HS-5 (cell line): ENCODE measurements at regions not wholly inside any gene's neighbourhood (a gene's known extent, or its start where the extent isn't known, plus 50 kb on each side); places are given as distances from the start of the nearest gene placed in this dataset.
A peak's percentile ranks its signal among the peaks of the same experiment; 100 is the strongest.

Source experiments
- DNase-seq: peaks from one replicate; pipeline ENCODE4 v3.0.0-alpha.2; 2012; ENCODE audit warnings: low read depth

- no peak for DNase-seq
Observed at GRCh38 chr20:52572687-52573086, 381.1 kb upstream of the ZFP64 start.

GRCh38 chr20:52569201-52569600, 377.6 kb upstream of the ZFP64 start:
- DNase-seq = no peak

DNA sequence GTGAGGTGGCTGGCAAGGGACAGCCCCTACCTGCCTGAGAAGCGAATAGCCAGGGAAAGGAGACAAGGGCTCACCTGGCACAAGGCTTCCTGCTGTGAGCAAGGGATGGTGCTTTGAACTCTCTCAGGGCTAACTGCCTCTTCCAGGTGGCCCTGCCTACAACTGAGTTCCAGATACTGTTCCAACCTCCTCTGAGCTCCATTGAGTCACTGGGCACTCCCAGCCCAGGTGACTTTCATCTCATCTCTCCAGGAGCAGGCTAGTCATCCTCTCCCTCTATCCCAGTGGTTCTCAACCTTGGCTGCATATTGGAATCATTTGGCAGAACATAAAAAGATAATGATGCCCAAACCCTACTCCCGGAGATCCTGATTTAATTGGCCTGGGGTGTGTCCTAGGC, 374.0 kb upstream of the ZFP64 start:
- no peak for DNase-seq

DNA sequence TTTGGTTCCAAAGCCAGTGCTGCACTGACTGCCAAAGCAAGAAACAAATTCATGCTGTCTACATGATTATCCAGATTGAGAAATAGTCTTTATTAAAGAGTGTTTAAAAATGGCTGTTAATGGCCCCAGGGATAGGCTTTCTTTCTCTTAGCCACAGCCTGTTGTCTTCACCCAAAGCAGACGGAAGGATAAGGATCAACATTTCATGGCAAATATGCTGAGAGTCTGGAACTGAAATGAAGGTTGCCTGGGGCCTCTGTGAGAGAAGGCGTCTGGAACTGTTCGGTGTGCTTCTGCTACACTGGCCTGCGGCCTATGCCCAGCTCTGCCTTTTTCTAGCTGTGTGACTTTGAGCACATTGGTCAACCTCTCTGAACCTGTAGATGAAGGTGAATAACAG, 373.0 kb upstream of the ZFP64 start:
- DNase-seq = no peak

DNA sequence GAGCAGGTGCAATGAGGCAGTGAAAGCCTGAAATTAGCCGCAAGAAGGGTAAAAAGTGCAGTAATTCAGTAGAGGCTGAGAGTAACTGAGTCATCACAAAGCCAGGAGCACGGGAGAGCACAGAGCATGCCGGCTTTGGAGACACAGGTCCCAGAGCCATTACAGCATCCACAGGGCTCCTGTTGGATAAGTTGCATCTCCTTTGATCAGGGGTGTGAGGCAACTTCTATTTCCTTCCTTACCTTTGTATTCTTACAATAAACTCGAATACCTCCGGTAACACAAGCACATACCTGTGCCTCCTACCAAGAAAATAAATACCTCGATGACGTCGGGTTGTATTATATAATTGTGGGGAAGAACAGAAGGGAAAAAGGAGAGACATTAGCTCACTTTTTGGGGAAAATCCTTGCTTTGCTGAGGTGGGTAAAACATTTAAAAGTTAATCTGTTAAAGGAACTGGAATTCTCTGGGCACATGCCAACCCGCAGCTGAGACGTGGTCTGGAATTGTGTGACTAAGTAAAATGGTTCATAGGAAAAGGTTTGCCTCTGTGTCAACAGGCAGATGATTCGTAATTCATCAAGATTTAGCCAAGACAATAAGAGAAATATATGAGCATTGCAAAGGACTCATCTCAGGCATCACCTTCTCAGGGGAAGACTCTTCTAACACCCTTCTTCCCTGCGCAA, 360.7 kb upstream of the ZFP64 start:
- DNase-seq = peak; percentile 100

DNA sequence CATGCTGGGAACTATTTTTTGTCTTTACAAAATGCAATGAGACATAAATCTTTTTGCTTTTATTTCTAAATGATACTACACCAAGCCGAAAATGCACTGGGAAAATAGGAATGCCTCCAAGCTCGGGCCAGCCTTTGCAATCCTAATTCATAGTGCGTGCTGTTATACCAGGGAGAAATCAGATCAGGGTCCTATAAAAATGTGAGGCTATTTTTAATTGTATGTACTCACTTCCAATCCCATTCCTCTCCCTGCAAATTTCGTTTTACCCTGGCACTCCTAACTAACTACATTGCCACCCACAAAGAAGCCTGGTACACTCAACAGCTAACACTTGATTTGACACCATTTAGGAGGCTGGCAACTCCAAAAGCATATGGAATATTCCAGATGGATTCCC, 350.6 kb upstream of the ZFP64 start:
- no peak for DNase-seq

GRCh38 chr20:52540509-52540908, 348.9 kb upstream of the ZFP64 start:
- DNase-seq = no peak

DNA sequence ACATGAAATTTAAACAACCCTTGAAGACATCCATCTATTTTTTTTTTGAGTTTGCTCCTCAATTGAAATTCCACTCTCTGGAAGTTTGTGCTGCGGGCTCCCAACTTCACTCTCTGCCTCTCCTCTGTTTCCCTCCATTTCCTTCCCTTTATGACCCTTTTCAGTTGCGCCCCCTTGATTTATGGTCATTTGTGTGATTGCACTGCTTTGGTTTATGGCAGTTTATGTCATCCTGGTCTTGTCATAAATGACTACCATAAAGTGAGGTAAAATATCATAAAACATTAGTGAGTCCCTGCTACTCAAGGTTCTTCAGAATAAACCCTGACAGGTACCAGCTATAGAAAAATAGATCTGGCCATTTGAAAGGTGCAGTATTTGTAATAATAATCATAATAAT, 348.3 kb upstream of the ZFP64 start:
- no peak for DNase-seq

- DNase-seq = no peak
Observed at GRCh38 chr20:52536841-52537400, 345.3 kb upstream of the ZFP64 start.

- no peak for DNase-seq
Observed at GRCh38 chr20:52536040-52536439, 344.5 kb upstream of the ZFP64 start.

GRCh38 chr20:52534616-52535015, 343.0 kb upstream of the ZFP64 start:
- DNase-seq = no peak

DNA sequence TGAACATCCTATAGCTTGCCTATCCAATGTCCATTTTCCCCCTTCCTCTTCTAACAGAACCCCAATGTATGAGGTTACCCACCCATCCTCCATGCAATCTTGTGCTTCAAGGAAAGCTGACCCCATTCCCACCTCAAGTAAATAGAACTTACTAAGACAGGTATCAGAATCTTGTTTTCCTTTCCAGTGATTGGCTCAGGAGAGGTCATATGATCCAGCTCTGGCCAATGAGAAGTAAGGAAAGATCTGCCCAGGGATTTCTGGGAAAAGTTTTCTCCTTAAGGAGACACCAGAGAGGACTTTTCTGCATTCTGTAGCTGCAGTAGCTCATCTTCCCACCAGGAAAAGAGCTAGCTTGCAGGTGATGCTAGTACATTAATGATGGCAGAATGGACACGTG, 341.8 kb upstream of the ZFP64 start:
- no peak for DNase-seq

DNA sequence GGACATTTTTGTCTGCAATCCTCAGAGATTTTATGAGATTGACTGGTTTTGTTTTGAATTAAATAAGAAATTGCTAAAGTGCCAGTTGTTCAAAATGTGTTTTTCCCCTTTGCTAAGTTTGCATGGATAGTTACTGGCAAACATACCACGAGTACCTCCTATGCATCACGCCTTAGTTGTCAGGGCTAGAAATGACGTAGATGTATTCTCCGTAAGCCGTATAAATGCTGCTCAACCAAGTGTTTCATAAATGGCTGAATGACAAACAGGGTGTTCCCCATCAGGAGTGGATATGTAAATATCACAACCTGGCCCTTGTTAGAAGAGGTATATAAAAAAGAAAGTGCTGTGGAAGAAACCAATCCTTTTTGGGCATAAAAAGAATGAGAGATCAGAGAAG, 341.1 kb upstream of the ZFP64 start:
- DNase-seq = no peak

DNA sequence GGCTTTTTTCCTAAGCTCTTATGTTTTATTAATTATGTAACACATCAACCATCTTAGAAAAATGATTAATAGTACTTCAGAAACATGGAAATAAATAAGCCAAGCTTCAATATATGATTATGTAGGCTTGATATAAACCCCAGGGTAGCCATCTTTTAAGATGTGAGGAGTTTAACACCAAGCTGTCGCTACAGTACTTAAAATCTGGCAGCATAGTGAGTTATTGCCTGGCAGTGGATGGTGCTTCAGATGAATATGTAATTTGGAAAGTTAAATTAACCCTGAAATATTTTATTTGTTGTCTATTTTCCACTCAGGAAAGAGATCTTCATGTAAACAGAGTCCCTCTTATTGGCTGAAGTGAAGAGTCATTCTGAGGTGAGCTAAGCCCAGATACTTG, 339.0 kb upstream of the ZFP64 start:
- DNase-seq = no peak

DNA sequence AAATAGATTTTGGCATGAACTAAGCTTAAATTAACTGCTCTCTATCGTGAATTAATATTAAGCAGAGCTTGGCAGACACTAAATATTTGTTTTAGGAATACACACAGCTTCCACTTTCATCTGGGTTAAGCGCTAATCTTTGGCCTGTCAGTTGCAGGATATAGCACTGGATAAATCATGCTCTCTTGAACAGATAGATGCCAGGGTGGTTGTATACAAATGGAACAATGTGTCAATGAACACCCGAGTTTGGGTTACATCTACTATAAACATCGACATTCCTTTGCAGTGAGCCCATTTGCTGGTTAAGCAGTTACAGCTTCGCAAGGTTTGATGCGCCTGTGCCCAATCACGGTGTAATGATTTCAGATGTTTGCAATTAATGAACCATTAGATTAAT, 338.2 kb upstream of the ZFP64 start:
- DNase-seq = no peak

GRCh38 chr20:52524861-52525260, 333.3 kb upstream of the ZFP64 start:
- no peak for DNase-seq

DNA sequence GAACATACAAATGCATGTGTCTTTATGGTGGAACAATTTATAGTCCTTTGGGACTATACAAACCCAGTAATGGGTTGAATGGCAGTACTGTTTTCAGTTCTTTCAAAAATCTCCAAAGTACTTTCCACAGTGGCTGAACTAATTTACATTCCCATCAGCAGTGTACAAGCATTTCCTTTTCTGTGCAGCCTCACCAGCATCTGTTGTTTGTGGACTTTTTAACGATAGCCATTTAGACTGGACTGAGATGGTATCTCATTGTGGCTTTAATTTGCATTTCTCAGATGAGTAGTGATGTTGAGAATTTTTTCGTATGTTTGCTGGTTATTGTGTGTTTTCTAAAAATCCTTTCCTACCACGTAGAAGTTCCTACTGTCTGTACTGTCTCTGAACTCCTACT, 327.2 kb upstream of the ZFP64 start:
- DNase-seq = no peak

- no peak for DNase-seq
Observed at GRCh38 chr20:52515877-52516276, 324.3 kb upstream of the ZFP64 start.

DNA sequence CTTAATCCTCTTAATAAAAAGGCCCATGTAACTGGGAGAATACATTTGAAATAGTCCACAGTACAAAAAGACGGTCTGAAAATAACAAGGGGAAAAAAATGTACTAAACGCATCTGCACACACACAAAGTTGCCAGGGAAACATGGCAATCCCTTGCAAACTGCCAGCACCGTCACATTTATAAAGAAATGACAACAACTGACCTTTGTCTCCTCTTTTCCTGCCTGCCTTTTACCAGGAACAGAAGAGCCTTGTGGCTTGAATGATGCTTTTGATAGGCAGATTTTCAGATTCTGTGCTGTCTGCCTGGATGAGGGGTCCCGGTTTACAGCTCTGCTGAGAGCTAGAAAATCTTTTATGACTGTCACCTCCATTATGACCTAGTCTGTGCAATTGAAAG, 308.6 kb upstream of the ZFP64 start:
- no peak for DNase-seq

- DNase-seq = peak; percentile 63
Observed at GRCh38 chr20:52497731-52498130, 306.2 kb upstream of the ZFP64 start.

DNA sequence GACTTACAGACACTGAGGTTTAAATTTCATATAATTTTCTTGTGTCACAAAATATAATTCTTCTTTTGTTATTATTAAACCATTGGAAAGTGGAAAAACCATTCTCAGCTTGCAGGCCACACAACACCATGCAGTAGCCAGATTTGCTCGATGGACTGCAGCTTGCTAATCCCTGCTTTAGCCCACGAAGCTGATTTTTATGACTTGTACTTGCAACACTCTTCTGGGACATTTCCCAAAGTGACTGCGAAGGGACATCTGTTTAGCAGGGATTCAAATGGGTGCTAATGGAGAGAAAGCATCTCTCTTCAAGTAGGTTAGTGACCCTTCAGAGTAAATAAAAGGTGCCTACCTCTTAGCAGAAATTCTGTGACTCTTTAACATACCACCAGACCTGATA, 304.6 kb upstream of the ZFP64 start:
- DNase-seq = no peak

GRCh38 chr20:52494244-52494643, 302.7 kb upstream of the ZFP64 start:
- peak; percentile 100 for DNase-seq

DNA sequence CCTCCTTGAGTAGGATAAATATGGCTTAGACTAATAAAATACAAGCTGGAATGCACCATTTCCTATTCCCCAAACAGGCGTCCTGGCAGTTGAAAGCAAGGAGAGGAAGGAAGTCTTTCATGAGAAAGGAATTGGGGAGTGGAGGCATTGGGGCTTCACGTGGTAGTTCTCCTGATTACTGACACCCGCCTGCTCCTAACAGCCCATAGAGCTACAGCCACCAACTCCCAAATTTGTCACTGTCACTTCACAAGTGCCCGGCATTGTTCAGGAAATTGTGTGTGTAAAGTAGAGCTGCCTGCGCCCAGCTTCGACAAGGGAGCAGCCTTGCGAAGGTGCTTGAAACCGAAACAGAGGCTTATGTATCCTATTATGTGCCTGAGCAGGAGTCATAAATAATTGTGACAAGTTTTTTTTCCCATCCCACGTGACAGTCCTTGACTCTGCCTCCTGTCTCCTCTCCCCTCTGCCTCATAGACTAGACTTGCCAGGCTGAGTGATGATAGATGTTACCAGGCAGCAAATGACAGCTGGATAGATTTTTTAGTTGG, 301.7 kb upstream of the ZFP64 start:
- DNase-seq = peak; percentile 46
